ENCODE measurements at regions not wholly inside any gene's neighbourhood (a gene's known extent, or its start where the extent isn't known, plus 50 kb on each side); places are given as distances from the start of the nearest gene placed in this dataset.

DNA sequence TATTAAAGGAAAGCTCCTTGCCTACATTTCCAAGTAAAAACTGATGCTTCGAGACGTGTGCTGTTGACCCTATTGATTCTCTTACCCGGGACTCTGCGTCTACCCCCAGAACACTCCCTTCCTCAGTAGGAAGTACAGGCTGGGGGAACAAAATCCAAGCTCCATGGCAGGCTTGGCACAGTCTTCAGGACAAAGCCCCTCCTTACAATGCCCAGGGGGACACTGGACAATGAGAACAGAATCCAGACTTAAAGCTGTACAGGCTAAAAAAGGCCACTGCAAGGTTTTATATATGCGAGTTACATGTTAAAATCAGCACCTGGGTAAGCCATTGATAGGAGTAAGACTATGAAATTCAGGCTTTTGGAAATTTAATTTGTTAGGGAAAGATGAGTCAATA, 250.6 kb upstream of the DAPK1 start:
- TF ChIP-seq, protein P1, sequence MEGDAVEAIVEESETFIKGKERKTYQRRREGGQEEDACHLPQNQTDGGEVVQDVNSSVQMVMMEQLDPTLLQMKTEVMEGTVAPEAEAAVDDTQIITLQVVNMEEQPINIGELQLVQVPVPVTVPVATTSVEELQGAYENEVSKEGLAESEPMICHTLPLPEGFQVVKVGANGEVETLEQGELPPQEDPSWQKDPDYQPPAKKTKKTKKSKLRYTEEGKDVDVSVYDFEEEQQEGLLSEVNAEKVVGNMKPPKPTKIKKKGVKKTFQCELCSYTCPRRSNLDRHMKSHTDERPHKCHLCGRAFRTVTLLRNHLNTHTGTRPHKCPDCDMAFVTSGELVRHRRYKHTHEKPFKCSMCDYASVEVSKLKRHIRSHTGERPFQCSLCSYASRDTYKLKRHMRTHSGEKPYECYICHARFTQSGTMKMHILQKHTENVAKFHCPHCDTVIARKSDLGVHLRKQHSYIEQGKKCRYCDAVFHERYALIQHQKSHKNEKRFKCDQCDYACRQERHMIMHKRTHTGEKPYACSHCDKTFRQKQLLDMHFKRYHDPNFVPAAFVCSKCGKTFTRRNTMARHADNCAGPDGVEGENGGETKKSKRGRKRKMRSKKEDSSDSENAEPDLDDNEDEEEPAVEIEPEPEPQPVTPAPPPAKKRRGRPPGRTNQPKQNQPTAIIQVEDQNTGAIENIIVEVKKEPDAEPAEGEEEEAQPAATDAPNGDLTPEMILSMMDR (IDR thresholded peaks at IDR 0.05), result no peak
- no peak for TF ChIP-seq POLR2A (IDR thresholded peaks at IDR 0.05)
